HG03378 (cell line): ENCODE measurements at regions not wholly inside any gene's neighbourhood (a gene's known extent, or its start where the extent isn't known, plus 50 kb on each side); places are given as distances from the start of the nearest gene placed in this dataset.

Experiments
- ATAC-seq: cut with Tn5 transposase; IDR thresholded peaks from one replicate; pipeline ENCODE4 v1.9.1; 2021; ENCODE audit warnings: mild to moderate bottlenecking, moderate library complexity; ENCODE audit not compliant: unreplicated experiment

DNA sequence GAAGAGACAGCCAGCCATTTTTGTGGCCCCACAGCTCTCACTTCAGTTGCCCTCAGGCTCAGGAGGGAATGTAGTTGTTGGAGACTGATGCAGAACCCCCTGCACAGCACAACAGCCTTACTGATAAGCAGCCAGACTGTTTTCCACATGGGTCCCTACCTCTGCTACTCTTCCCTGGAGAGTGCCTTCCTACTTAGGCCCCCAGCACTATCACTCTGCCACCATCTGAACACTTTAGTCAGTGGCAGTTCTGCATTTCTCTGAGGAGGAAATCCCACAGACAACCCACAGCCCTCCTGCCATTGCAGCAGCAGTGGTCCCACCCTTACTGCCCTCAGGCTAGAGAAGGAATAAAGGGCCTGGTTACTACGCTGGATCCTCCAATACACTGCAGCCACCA lies 61.8 kb upstream of the PTPRD start:
- no peak for ATAC-seq

DNA sequence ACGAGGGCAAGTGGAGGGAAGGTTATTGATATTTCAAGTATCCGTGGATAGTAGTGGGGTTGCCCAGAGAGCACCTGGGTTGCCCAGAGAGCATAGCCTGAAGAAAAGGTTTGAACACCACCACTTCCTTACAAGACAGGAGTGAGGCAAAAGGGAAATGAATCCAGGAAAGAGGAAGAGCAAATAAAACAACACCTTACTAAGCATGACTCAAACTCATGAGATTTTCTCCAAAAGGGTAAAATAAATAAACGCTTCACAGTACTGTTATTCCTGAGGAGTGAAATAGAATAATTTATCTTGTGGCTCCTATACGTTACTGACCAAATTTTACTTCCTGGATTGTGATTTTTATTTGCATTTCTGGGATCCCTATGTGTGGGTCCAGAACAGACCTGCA lies 65.2 kb upstream of the PTPRD start:
- ATAC-seq = no peak

DNA sequence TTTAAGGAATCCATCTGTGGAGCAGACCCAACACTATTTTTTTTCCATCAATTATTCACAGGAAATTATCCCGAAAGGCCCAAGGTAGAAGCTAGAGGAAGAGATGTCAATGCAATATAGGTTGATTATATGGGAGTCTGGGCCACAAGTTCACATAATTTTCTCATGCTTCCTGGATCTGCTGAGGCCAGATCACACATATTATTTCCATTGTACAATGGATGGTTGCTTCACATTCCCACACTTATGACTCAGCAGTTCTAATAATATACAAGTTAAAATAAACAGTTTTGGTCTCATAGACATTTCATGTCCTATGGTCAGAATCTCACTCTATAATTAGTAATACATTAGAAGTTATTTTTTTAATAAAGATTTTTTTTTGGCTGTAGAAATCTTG lies 66.0 kb upstream of the PTPRD start:
- no peak for ATAC-seq

DNA sequence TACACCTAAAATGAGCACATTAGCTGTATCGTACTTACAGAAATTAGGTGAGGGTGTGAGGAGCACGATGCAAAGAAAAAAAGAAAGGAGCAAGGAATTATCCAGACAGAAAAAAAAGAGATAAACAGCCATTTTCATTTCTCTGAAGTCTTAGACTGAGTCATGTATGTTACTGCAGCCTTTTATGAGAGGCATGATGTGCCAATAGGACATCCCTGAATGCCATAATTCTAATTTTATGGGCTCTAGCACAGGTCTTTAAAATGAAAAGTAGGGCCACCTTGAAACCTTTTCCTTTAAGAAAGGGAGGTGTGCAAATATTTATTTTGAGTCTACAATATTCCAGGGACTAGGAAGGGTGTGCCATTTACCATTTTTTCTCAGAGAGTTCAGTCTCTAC lies 74.1 kb upstream of the PTPRD start:
- ATAC-seq = no peak

DNA sequence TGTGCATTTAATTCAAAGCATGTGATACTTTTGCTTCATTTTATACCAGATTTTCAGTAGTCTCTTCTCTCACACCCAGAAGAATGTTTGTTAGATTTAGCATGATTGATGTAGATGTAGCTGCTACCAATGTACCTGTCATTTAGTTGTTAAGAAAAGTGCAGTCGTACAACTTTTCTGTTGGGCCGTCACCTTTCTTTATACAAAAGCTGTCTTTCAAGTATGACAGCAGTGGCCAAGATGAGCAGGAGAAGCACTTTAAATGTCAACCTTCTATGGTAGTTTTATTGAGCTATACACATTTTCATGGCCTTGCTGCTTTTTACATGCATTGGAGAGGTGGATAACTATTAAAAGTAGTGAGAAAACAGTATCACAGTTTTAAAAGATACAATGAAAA lies 77.7 kb upstream of the PTPRD start:
- ATAC-seq = no peak

DNA sequence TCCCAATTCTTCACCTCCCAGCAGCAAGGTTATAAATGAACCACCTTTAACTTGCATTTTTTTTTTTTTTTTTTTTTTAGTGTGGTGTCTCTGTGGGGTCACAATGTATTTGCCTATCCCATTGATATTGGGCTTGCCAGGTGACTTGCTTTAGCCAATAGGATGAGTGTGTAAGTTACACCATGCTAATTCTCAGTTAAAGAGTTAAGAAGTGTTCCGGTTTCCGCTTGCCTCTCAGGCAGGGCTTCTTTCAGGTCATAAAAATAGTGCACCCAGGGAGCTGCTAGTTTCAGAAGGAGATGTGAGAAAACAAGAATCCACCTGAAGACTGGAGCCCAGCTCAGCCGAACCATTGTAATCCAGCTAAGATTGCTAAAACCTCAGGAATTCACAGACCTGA lies 84.2 kb upstream of the PTPRD start:
- no peak for ATAC-seq

DNA sequence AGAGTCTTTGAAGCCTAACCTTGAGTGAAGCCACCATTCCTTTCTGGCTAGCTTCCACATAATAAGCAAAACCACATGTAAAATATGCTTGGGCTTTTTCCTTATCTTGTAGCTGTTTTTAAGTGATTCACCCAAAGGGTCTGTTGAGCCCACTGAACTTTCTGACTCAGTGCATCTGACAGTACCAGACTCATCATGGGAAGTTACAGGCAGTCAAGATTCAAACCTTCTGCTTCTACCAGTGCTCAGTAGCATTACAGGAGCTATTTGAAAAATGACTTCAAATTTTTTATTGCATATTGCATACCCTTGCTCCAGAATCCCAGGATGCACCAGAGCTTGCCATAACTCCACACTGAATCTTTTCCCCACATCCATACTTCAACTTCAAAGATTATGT lies 87.5 kb upstream of the PTPRD start:
- no peak for ATAC-seq

DNA sequence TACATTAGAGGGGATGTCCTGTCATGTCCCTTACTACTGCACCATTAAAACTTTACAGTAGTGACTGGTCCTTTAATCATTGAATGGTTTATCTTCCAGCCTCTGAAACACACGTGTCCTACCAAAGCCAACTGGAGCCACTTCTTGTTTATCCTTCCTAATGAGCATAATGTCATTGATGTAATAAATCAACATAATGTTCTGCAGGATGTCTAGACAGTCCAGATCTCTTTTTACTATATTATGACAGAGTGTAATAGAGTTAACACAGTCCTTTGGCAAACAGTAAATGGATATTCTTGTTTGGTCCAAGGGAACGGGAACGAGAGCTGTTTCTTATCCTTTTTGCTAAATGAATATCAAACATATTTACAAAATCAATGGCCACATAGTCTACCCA lies 88.1 kb upstream of the PTPRD start:
- ATAC-seq = no peak

DNA sequence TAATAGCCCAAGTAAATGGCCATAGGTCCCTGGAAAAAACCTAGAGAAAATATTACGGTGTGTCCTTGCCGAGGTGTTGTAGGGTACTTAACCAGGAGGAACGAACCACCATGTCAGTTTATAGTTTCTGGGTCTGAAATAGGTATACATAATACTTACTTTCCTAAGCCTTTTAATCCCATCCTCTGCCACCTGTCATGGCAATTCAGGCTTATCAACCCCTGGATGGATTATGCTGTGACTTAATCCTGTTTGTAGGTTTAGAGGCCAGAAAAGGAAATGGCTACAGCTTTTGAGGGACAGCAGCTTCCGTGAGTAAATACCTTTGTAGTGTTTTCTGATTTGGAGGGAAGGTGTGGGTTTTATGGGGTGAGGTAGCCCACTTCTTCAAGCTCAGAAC lies 89.1 kb upstream of the PTPRD start:
- ATAC-seq = no peak

DNA sequence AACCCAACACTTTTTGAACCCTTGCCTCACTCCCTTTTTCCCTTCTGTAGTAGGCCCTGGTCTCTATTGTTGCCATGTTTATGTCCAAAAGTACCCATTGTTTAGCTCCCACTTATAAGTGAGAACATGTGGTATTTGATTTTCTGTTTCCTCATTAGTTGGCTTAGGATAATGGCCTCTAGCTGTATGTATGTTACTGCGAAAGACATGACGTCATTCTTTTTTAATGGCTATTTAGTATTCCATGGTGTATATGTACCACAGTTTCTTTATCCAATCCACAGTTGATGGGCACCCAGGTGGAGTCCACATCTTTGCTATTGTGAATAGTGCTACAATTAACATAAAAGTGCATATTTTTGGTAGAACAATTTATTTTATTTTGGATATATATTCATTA lies 90.3 kb upstream of the PTPRD start:
- no peak for ATAC-seq

DNA sequence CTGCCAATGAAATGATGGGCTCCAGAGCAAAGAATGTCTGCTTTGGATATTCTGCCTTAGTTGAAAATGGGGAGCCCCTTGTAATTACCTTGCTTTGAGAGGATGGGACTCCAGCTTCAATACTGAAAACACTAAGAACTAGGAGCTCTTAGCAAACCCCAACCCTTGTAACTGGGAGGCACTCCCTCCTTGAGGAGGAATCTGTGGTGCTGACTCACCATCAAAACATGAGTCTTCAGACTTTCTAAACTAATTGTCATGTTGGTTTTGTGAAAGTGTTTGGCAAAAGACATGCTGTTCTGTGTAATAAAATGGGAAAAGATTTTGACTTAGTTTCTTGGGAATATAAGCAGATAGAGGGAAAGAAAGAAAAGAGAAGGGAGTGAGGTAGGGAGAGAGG lies 91.9 kb upstream of the PTPRD start:
- no peak for ATAC-seq

DNA sequence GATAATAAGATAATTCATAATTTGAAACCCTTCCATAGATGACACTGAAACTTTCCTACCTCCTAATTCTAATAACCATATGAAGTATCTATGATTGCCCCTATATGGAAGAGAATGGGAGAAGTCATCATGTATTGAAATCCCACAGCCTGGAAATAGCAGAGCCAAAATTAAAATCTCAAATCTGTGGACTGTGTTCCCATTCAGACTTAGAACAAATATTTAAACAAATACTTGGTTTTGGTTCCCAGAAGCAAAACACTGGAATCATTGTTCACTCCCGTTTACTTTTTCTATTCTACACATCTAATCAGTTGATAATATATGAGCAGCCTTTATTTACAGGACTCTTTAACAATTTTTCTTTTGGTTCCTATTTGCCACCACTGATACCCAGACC lies 92.6 kb upstream of the PTPRD start:
- no peak for ATAC-seq

DNA sequence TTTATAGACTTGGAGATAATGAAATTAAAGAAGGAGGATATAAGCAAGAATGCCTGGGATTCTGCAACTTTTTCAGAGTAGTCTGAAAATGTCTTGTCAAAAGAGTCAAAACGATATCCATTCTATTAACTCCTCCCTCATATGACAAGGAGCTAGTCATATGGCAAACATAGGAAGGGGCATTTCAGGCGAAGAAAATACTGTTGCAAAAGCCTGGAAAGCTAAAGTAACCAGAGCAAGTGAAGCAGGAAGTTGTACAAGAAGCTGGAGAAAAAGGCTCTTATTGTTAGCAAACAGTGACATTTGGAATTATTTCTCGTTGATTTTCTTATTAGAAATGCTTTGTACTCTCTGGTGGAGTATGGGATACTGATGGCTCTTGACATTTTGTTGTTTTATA lies 94.0 kb upstream of the PTPRD start:
- ATAC-seq = no peak

DNA sequence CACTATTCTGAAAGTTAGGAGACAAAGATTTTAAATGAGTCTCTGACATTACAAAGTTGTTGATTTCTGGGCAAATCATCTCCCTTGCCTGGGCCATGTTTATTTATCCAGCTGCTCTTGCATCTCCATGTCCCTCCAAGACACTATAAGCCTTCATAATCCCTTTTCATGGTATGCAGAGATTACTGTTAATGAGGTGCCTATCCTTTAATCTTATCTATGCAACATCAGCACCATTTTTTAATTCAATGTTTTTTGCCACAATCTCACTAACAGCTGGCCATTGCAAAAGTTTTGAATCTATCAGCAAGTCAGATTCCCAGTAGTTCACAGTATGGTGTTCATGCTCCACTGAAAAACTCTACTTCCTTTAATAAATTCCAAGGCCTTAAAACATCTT lies 108.5 kb upstream of the PTPRD start:
- no peak for ATAC-seq

DNA sequence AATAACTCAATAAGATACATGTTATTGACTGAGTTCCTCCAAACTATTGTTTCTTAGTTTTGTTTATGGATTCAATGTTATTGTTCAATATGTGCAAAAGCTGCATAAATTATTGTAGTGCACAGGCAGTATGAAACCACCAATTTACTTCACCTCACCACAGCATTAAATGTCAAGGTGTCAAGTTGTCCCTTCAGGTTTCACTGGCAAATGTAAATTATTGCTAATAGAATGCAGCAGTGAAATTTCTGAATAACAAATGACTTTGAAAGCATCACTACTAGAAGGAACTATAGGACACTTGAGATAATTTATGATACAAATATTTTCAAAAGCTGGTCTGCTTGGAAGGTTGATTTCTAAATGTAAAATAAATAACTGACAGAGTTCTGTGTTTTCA lies 116.4 kb upstream of the PTPRD start:
- no peak for ATAC-seq

DNA sequence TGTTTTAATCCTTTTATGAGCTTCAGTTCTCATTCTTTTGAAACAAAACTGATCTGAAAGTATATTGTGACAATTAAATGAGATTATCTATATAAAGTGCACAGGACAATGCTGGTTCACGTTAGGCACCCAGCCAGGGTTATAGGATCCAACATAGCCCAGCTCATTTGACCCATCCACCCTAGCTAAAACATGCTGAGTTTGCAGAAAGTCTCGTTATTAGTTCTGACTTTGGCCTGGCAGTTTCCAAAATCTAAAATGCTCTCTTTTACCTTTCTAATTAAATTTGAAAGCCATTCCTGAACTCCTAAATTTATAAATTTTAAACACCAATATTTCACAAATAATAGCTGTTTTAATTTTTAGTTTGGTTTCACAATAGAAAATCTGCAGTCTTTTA lies 131.9 kb upstream of the PTPRD start:
- ATAC-seq = no peak

DNA sequence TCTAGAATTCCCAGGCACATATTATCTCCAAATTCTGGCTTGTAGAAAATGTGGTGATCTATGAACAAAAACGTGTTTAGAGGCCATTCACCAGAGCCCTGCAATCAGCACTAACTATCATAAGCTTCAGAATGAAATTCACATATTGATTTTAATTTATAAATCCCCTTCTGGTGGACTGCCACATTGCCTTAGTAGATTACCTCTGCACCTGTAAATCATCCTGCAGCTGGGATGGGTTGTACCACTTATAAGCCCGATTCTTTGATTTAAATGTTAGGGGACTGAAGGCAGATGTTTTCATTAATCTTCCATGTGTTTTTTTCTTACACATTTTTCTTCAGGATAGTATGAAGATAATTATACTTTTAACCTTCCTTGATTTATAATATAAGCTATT lies 140.7 kb upstream of the PTPRD start:
- ATAC-seq = no peak

DNA sequence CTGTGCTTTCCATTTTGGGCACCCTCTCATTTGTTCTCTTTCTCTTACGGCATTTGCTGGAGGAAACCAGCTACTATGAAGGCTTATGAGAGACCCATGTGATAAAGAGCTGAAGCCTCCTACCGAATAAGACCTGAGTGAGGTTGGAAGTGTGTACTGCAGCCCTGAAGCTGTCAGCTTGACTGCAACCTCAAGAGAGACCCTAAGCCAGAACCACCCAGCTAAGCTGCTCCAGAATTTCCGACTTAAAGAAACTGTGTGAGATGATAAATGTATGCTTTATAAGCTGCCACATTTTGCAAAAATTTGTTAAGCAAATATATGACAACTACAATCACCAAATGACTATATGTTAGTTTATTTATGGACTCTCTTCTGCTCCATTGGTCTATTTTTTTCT lies 151.7 kb upstream of the PTPRD start:
- ATAC-seq = no peak

DNA sequence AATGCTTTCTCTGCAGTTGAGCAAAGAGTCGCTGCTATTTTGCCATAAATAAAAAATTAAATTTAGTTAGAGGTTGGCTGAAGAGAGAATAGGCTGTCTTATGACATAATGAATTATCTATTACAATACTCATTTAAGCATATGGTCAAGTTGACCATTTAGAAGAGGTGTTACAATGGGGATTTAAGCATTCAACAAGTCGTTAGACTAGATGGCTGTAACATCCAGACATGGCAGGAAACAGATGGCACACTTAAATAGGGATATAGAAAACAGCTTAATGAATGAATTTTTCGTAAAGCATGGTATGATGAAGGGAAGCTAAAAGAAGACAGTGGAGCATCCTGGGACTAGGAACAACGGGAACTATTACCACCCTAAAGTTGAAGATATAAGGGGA lies 160.3 kb upstream of the PTPRD start:
- ATAC-seq = no peak

DNA sequence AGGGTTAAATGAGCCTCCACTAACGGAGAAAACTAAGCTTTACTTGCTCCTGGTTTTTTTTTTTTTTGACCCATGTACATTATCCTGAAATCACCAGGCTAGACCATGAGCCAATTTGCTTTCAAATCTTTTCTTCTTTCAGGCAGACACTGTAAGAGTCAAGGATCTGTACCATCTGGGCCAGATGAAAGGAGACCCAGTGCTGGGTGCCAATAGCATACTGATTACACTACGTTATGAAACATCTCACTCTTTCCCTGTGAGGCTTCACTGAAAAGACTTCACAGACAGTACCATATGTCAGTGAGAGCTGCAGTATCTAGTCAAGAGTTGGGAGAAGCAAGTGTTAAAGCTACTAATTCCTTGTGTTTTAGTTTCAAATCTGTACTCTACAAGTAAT lies 161.2 kb upstream of the PTPRD start:
- no peak for ATAC-seq

DNA sequence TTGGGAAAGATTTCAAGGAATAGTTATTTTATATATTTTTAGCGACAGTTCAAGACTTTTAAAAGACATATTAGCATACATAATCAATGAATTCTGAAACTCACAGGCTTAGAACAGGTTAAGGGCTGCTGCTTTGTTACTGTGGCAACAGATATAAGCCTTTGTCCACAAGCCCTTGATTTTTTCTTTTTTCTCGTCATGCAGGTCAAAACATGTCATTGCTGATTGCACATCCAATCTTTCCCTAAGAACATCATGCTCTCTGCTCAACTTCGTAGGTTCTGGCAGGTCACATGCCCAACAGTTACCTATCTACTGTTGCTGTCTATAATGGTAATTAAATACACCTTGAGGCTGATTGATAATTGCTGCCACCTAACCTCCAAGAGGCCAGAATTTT lies 172.5 kb upstream of the PTPRD start:
- ATAC-seq = no peak

DNA sequence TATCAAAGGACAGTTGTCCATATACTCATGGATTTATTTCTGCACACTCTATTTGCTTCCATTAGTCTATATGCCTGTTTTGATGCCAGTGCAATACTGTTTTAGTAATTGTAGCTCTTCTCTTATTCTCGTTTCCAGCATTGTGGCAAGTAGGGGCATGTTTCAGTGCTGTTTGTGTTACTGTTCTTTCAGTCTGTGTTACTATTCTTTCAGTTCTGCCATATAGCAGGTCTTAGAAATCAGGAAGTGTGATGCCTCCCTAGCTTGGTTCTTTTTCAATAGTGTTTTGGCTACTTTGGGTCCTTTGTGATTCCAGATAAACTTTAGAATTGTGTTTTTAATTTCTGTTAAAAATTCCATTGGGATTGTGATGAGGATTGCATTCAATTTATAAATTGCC lies 180.5 kb upstream of the PTPRD start:
- ATAC-seq = no peak

DNA sequence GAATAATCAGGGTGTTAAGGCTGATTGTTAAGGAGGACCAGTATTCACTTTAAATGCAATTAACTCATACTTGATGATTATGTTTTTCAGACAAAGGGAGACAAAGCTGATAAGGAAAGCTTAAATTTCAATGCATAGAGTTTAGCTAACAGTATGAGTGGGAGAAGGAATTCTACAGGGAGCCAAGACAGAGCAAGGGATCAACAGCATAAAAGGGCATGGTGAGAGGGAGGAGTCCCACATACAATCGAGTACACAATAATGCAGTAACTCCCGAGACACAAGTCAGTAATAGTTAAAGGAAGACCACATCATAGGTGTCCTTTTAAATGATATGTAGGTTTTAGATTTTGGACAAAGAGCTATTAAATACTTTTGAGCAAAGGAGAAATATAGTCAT lies 191.7 kb upstream of the PTPRD start:
- no peak for ATAC-seq

DNA sequence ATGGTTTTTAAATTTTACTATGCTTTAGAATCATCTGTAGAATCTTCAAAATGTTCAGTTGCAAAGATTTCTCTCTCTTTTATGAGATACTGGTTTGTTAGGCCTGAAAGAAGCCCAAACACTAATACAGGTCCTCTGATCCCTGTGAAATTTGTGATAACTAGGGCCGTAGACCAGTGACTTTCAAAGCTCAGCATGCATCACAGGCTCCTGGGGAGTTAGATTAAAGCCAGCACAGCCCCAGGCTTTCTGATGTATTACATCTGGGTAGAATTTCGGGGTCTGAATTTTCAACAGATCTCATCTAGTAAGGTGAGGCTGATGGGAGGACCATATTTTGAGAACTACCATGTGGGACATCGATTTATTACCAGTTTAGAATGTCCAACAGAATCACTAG lies 194.1 kb upstream of the PTPRD start:
- ATAC-seq = no peak
